Loucy (cell line): ENCODE measurements at regions not wholly inside any gene's neighbourhood (a gene's known extent, or its start where the extent isn't known, plus 50 kb on each side); places are given as distances from the start of the nearest gene placed in this dataset.

ENCODE experiments used
- H2AFZ ChIP-seq: fragments of 200-600 bp; sonication (generic); 2 replicates; pipeline ENCODE4 v1.6.0; 2016; ENCODE audit warnings: antibody characterized with exemption, mild to moderate bottlenecking, low read length, moderate library complexity
- H3F3A ChIP-seq: fragments of 200-600 bp; 2 replicates; pipeline ENCODE4 v1.6.0; 2016; ENCODE audit warnings: antibody characterized with exemption, low read depth, mild to moderate bottlenecking
- H3K27me3 ChIP-seq: fragments of 200-600 bp; sonication (generic); 2 replicates; pipeline ENCODE4 v1.6.1; 2014; ENCODE audit warnings: low read length, mild to moderate bottlenecking; ENCODE audit not compliant: insufficient read depth, poor library complexity, severe bottlenecking
- H3K36me3 ChIP-seq: fragments of 200-600 bp; sonication (generic); 2 replicates; pipeline ENCODE4 v1.6.1; 2016; ENCODE audit warnings: low read length; ENCODE audit not compliant: insufficient read depth
- H3K4me1 ChIP-seq: fragments of 200-600 bp; sonication (generic); 2 replicates; pipeline ENCODE4 v1.5.1; 2014; ENCODE audit warnings: low read length, mild to moderate bottlenecking; ENCODE audit not compliant: insufficient read depth, poor library complexity, severe bottlenecking
- H3K4me2 ChIP-seq: fragments of 200-600 bp; sonication (generic); 2 replicates; pipeline ENCODE4 v1.6.0; 2014; ENCODE audit warnings: antibody characterized with exemption, low read length, low read depth, mild to moderate bottlenecking; ENCODE audit not compliant: poor library complexity, severe bottlenecking
- H3K4me3 ChIP-seq: fragments of 200-600 bp; sonication (generic); 2 replicates; pipeline ENCODE4 v1.5.1; 2014; ENCODE audit warnings: low read length, mild to moderate bottlenecking, mixed read lengths; ENCODE audit not compliant: poor library complexity, severe bottlenecking
- H3K79me2 ChIP-seq: fragments of 200-600 bp; sonication (generic); 2 replicates; pipeline ENCODE4 v1.6.1; 2014; ENCODE audit warnings: low read length; ENCODE audit not compliant: insufficient read depth
- H3K9ac ChIP-seq: fragments of 200-600 bp; sonication (generic); 2 replicates; pipeline ENCODE4 v1.6.0; 2014; ENCODE audit warnings: mild to moderate bottlenecking, low read depth, low read length, moderate library complexity; ENCODE audit not compliant: poor library complexity, severe bottlenecking
- H3K9me2 ChIP-seq: fragments of 200-600 bp; sonication (generic); replicated peaks from 2 replicates; pipeline ENCODE4 v1.6.1; 2016; ENCODE audit warnings: low read depth, low read length, mixed read lengths
- H3K9me3 ChIP-seq: fragments of 200-600 bp; sonication (generic); 2 replicates; pipeline ENCODE4 v1.6.1; 2014; ENCODE audit warnings: mild to moderate bottlenecking, antibody characterized with exemption, low read length, low read depth; ENCODE audit not compliant: insufficient read depth
- H4K20me1 ChIP-seq: fragments of 200-600 bp; sonication (generic); 2 replicates; pipeline ENCODE4 v1.6.0; 2014; ENCODE audit warnings: antibody characterized with exemption, low read length, mild to moderate bottlenecking; ENCODE audit not compliant: insufficient read depth, poor library complexity, severe bottlenecking
- EZH2phosphoT487 ChIP-seq: fragments of 200-600 bp; IDR thresholded peaks from 2 replicates; pipeline ENCODE4 v1.6.1; 2018; ENCODE audit warnings: antibody characterized with exemption, mild to moderate bottlenecking, moderate library complexity, borderline replicate concordance
- TF ChIP-seq, protein P1 (sequence below): fragments of 200-600 bp; sonication (generic); conservative IDR thresholded peaks from 2 replicates; pipeline ENCODE4 v1.5.1; 2014; ENCODE audit warnings: mild to moderate bottlenecking, antibody characterized with exemption, low read length

DNA sequence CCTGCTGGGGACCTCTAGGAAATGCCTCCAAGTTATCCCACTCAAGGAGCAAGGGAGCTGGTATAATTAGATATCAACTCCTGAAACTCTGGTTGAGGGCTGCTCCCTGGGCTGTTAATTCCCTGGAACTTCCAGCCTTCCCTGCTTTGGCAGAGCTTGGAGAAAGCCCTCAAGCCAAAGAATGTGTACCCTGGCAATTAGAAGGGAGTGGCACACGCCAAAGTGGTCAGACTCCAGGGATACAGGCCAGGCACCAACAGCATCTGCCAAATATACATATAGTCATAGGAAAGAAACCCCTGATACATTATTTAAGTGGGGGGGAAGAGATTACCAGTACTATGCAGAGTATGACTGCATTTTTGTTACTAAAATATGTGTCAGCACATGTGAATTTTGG is 616.8 kb downstream of the BCOR start:
- Histone ChIP-seq H2AFZ (no peak overlapping the region), H3K4me1 (peaks cover 19% of the 10 kb centered on the region), H3K79me2 (no peaks in the 10 kb centered on the region), H3K9me2 (no peaks in the 10 kb centered on the region), H3K4me3 (no peak overlapping the region), H3K4me2 (no peak overlapping the region), H3K9ac (no peak overlapping the region), H3F3A (no peaks in the 10 kb centered on the region), H3K27me3 (no peaks in the 10 kb centered on the region), H3K9me3 (no peaks in the 10 kb centered on the region), H4K20me1 (no peaks in the 10 kb centered on the region), H3K36me3 (no peaks in the 10 kb centered on the region)
- no peak for TF ChIP-seq EZH2phosphoT487
- TF ChIP-seq, protein P1, sequence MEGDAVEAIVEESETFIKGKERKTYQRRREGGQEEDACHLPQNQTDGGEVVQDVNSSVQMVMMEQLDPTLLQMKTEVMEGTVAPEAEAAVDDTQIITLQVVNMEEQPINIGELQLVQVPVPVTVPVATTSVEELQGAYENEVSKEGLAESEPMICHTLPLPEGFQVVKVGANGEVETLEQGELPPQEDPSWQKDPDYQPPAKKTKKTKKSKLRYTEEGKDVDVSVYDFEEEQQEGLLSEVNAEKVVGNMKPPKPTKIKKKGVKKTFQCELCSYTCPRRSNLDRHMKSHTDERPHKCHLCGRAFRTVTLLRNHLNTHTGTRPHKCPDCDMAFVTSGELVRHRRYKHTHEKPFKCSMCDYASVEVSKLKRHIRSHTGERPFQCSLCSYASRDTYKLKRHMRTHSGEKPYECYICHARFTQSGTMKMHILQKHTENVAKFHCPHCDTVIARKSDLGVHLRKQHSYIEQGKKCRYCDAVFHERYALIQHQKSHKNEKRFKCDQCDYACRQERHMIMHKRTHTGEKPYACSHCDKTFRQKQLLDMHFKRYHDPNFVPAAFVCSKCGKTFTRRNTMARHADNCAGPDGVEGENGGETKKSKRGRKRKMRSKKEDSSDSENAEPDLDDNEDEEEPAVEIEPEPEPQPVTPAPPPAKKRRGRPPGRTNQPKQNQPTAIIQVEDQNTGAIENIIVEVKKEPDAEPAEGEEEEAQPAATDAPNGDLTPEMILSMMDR: no peak

DNA sequence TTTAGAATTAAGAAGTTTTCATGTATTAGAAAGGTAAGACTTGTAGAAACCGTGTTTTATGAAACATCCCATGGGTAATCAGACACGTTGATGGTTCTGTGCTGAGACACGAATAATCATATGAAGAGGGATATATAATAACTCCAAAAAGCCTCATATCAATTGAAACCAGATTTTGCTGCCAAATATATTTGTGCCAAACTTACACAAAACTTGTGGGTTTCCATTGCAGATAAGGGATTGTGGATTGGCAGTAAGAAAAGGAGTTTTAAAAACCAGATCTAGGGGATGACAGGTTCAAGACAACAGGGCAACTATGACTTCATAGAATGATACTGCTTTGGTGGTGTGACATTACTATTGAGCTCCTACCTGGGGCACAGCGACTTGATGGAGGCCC is 616.1 kb downstream of the BCOR start:
- Histone ChIP-seq H3K79me2 (no peaks in the 10 kb centered on the region), H3K36me3 (no peaks in the 10 kb centered on the region), H2AFZ (no peak overlapping the region), H3K9me2 (no peaks in the 10 kb centered on the region), H3K4me2 (no peak overlapping the region), H3K4me1 (peaks cover 19% of the 10 kb centered on the region), H4K20me1 (no peaks in the 10 kb centered on the region), H3F3A (no peaks in the 10 kb centered on the region), H3K4me3 (no peak overlapping the region), H3K27me3 (no peaks in the 10 kb centered on the region), H3K9ac (no peak overlapping the region), H3K9me3 (no peaks in the 10 kb centered on the region)
- TF ChIP-seq, protein P1: no peak
- no peak for TF ChIP-seq EZH2phosphoT487

DNA sequence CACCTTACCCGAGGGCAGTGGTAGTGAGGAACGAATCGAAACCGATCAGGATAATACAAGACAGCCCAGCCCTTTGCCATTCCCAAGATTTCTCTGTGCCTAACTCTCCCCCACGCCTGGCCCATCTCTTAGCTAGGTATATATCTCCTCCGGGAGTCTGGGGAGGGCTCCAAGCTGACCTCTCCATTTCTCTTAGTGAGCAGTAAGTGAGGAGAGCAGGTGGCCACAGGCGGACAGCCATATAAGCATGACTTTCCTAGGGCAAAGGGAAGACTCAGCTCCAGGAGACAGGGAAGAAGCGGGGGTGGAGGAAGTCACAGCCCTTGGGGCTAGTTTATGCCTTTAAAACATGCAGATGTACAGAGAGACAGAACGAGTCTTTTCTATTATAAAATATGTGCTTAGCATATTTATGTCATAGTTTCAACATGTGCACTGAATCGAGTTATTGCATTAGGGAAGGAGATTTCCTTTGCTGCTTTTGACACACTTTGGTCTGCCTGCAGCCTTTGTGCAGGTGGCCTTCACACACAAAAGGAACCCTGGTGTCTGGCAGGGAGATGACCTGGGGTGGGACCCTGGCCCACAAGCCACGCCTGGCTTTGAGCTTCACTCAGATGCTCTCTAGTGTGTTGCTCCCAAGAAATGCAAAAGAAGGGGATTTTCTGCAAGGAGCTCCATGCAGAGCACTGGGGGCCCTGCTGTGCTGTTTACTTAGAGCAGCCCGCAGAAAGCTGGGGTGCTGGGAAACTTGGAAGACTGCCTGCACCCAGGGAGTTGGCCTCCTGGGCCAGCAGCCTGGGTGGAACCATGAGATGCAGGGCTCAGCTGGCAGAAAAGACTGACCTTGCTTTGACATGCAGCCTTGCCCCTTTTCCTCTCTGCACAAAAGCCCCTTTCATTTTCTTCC is 613.3 kb downstream of the BCOR start:
- H3K9me3 ChIP-seq: no peaks in the 10 kb centered on the region
- no peaks in the 10 kb centered on the region for H4K20me1 ChIP-seq
- H3K36me3 ChIP-seq: no peaks in the 10 kb centered on the region
- no peaks in the 10 kb centered on the region for H3K27me3 ChIP-seq
- no peaks in the 10 kb centered on the region for H3K9me2 ChIP-seq
- TF ChIP-seq, protein P1: no peak
- TF ChIP-seq EZH2phosphoT487: no peak
- no peaks in the 10 kb centered on the region for H3K79me2 ChIP-seq
- H3K4me3 ChIP-seq: no peak overlapping the region
- no peak overlapping the region for H3K9ac ChIP-seq
- H3F3A ChIP-seq: no peaks in the 10 kb centered on the region
- H2AFZ ChIP-seq: no peak overlapping the region
- peaks cover 3% of the 10 kb centered on the region for H3K4me1 ChIP-seq
- no peak overlapping the region for H3K4me2 ChIP-seq
